ENCODE measurements at regions not wholly inside any gene's neighbourhood (a gene's known extent, or its start where the extent isn't known, plus 50 kb on each side); places are given as distances from the start of the nearest gene placed in this dataset.

GRCh38 chr5:93675460-93676450, 65.6 kb downstream of the POU5F2 start:
- Histone ChIP-seq H3K4me3 (no peak overlapping the region), H3K27me3 (no peaks in the 10 kb centered on the region), H3K4me1 (ENCODE audit: insufficient read depth) (peaks cover 5% of the 10 kb centered on the region), H3K27ac (no peak overlapping the region), H3K9me3 (no peaks in the 10 kb centered on the region), H3K36me3 (no peaks in the 10 kb centered on the region)
- 64 to 84% (median 69%) methylated on average over 1 of the region's 1 CpG for WGBS, 3 donors
- no peak for DNase-seq
- intact Hi-C loops (cut with DNase I) = no loop called here
- TF ChIP-seq CTCF (IDR thresholded peaks at IDR 0.05) (no peak), EP300 (IDR thresholded peaks at IDR 0.05) (no peak), POLR2A (IDR thresholded peaks at IDR 0.05) (no peak)

- no peaks in the 10 kb centered on the region for H3K9me3 ChIP-seq
- H3K4me1 ChIP-seq (ENCODE audit: insufficient read depth) = peaks cover 5% of the 10 kb centered on the region
- 63 to 70% (median 69%) methylated on average over 1 of the region's 1 CpG for WGBS, 3 donors
- TF ChIP-seq POLR2A (IDR thresholded peaks at IDR 0.05) (no peak), EP300 (IDR thresholded peaks at IDR 0.05) (no peak), CTCF (IDR thresholded peaks at IDR 0.05) (no peak)
- DNase-seq = no peak
- no peaks in the 10 kb centered on the region for H3K36me3 ChIP-seq
- intact Hi-C loops (cut with DNase I) = no loop called here
- H3K27ac ChIP-seq = no peak overlapping the region
- no peak overlapping the region for H3K4me3 ChIP-seq
- H3K27me3 ChIP-seq = no peaks in the 10 kb centered on the region
Observed at GRCh38 chr5:93674866-93675459, 66.4 kb downstream of the POU5F2 start.

- H3K27me3 ChIP-seq = no peaks in the 10 kb centered on the region
- TF ChIP-seq POLR2A (IDR thresholded peaks at IDR 0.05) (no peak), EP300 (IDR thresholded peaks at IDR 0.05) (no peak)
- peaks cover 5% of the 10 kb centered on the region for H3K4me1 ChIP-seq (ENCODE audit: insufficient read depth)
- H3K9me3 ChIP-seq = no peaks in the 10 kb centered on the region
- intact Hi-C loops (cut with DNase I) = no loop called here
- no peak overlapping the region for H3K4me3 ChIP-seq
- no peaks in the 10 kb centered on the region for H3K36me3 ChIP-seq
- H3K27ac ChIP-seq = no peak overlapping the region
- no peak for DNase-seq
- whole genome bisulfite sequencing, 3 donors = 62 to 80% (median 72%) methylated on average over 5 of the region's 5 CpGs
Observed at GRCh38 chr5:93674138-93674537, 67.3 kb downstream of the POU5F2 start.

- no peaks in the 10 kb centered on the region for H3K9me3 ChIP-seq
- DNase-seq = no peak
- peaks cover 5% of the 10 kb centered on the region for H3K4me1 ChIP-seq (ENCODE audit: insufficient read depth)
- no peaks in the 10 kb centered on the region for H3K36me3 ChIP-seq
- no peak overlapping the region for H3K4me3 ChIP-seq
- TF ChIP-seq EP300 (IDR thresholded peaks at IDR 0.05) (no peak), CTCF (IDR thresholded peaks at IDR 0.05) (no peak), POLR2A (IDR thresholded peaks at IDR 0.05) (no peak)
- intact Hi-C loops (cut with DNase I) = no loop called here
- no peaks in the 10 kb centered on the region for H3K27me3 ChIP-seq
- no peak overlapping the region for H3K27ac ChIP-seq
- WGBS, 3 donors = 40 to 51% (median 43%) methylated on average over 4 of the region's 4 CpGs
Observed at GRCh38 chr5:93673316-93673954, 68.0 kb downstream of the POU5F2 start.

All from ovary (tissue), 7 donors.